Skeletal muscle satellite cell (primary cell): ENCODE measurements at regions not wholly inside any gene's neighbourhood (a gene's known extent, or its start where the extent isn't known, plus 50 kb on each side); places are given as distances from the start of the nearest gene placed in this dataset.

Source experiments
- H3K27me3 ChIP-seq: 2 replicates; pipeline ENCODE4 v1.7.0; 2013; ENCODE audit warnings: low read length; ENCODE audit not compliant: control insufficient read depth, insufficient read depth
- H3K36me3 ChIP-seq: 2 replicates; pipeline ENCODE4 v1.7.0; 2013; ENCODE audit warnings: mild to moderate bottlenecking, control low read depth, low read length; ENCODE audit not compliant: insufficient read depth
- H3K4me1 ChIP-seq: 2 replicates; pipeline ENCODE4 v1.7.0; 2013; ENCODE audit warnings: low read length; ENCODE audit not compliant: control insufficient read depth, insufficient read depth
- H3K4me2 ChIP-seq: 2 replicates; pipeline ENCODE4 v1.7.0; 2013; ENCODE audit warnings: mild to moderate bottlenecking, low read length
- H3K4me3 ChIP-seq: 2 replicates; pipeline ENCODE4 v1.7.0; 2013; ENCODE audit warnings: low read length
- H3K9ac ChIP-seq: 2 replicates; pipeline ENCODE4 v1.7.0; 2013; ENCODE audit warnings: mild to moderate bottlenecking, low read depth, low read length, moderate library complexity
- H3K9me3 ChIP-seq: replicated peaks from 2 replicates; pipeline ENCODE4 v1.7.0; 2013; ENCODE audit warnings: mild to moderate bottlenecking, control low read depth, low read length

DNA sequence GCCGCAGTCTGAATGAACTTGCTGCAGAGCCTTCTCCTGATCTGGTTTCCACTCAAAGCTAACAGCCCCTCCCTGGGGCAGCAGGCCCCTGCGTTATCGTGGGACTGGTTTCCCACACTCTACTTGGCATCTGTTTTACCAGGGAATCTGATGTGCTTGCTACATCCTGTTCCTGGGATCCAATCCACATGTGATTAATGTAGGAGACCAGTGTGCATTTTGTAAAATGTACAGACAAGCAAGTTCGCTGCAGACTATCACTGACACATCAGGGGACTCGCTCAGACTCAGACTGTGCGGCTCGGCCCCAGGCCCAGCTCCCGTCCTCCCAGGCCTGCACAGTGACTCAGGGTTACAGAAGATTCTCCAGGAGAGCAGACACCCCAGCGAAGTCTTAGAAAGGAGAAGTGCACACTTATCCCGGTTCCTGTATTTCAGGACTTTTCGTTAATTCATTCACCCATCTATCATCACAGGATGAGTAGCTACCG lies 340.1 kb downstream of the MATN1 start:
- Histone ChIP-seq H3K4me3 (no peak overlapping the region), H3K9me3 (no peaks in the 10 kb centered on the region), H3K36me3 (no peaks in the 10 kb centered on the region), H3K9ac (no peak overlapping the region), H3K27me3 (no peaks in the 10 kb centered on the region), H3K4me2 (no peak overlapping the region), H3K4me1 (peaks cover 12% of the 10 kb centered on the region)

- Histone ChIP-seq H3K4me3 (no peak overlapping the region), H3K36me3 (no peaks in the 10 kb centered on the region), H3K27me3 (no peaks in the 10 kb centered on the region), H3K9me3 (no peaks in the 10 kb centered on the region), H3K9ac (no peak overlapping the region), H3K4me2 (no peak overlapping the region), H3K4me1 (peaks cover 16% of the 10 kb centered on the region)
Measured at GRCh38 chr1:30382496-30382895, 340.9 kb downstream of the MATN1 start.

- H3K9me3 ChIP-seq, result no peaks in the 10 kb centered on the region
- no peaks in the 10 kb centered on the region for H3K27me3 ChIP-seq
- no peak overlapping the region for H3K4me2 ChIP-seq
- H3K4me3 ChIP-seq, result no peak overlapping the region
- peaks cover 16% of the 10 kb centered on the region for H3K4me1 ChIP-seq
- H3K9ac ChIP-seq, result no peak overlapping the region
- H3K36me3 ChIP-seq, result no peaks in the 10 kb centered on the region
Measured at GRCh38 chr1:30381671-30382365, 341.6 kb downstream of the MATN1 start.

DNA sequence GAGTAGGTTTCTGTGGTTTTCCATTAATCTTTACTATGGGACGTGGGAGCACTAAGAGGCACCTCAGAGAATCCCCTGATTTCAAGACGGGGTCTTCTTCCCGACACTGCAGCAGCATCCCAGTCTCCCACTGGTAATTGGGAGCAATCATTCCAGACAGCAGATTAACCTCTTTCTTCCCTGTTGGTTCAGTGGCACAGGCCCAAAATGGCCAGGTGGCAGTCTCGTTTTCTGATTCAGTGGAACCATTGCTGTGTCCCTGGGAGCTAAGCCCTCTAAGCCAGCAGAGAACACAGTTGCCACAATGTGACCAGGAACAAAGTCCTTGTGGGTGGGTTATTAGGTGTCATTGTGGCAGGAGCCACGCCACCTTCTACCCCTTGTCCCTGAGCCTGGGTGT lies 342.1 kb downstream of the MATN1 start:
- no peaks in the 10 kb centered on the region for H3K27me3 ChIP-seq
- H3K4me2 ChIP-seq, result no peak overlapping the region
- no peak overlapping the region for H3K4me3 ChIP-seq
- H3K9ac ChIP-seq, result no peak overlapping the region
- H3K36me3 ChIP-seq, result no peaks in the 10 kb centered on the region
- H3K9me3 ChIP-seq, result no peaks in the 10 kb centered on the region
- H3K4me1 ChIP-seq, result peaks cover 16% of the 10 kb centered on the region

DNA sequence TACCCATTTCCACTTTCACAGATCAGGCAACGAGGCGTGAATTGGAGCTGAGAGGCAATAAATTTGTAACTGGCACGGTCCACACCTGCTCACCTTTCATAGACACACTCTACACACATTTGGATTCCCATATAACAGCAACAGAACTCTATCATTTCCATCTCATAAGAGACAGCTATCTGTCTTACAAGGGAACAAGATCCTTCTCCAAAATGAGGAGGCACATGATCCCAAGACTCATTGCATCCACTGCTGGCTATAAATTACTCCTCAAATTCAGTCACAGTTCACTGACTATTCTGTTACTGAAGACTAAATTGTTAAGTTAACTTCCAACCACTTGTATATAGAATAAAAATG lies 342.8 kb downstream of the MATN1 start:
- Histone ChIP-seq H3K4me2 (no peak overlapping the region), H3K27me3 (no peaks in the 10 kb centered on the region), H3K4me3 (no peak overlapping the region), H3K36me3 (no peaks in the 10 kb centered on the region), H3K9me3 (no peaks in the 10 kb centered on the region), H3K9ac (no peak overlapping the region), H3K4me1 (peaks cover 16% of the 10 kb centered on the region)

- Histone ChIP-seq H3K9me3 (no peaks in the 10 kb centered on the region), H3K4me2 (no peak overlapping the region), H3K9ac (no peak overlapping the region), H3K27me3 (no peaks in the 10 kb centered on the region), H3K4me1 (peaks cover 16% of the 10 kb centered on the region), H3K36me3 (no peaks in the 10 kb centered on the region), H3K4me3 (no peak overlapping the region)
Measured at GRCh38 chr1:30379684-30380624, 343.4 kb downstream of the MATN1 start.

DNA sequence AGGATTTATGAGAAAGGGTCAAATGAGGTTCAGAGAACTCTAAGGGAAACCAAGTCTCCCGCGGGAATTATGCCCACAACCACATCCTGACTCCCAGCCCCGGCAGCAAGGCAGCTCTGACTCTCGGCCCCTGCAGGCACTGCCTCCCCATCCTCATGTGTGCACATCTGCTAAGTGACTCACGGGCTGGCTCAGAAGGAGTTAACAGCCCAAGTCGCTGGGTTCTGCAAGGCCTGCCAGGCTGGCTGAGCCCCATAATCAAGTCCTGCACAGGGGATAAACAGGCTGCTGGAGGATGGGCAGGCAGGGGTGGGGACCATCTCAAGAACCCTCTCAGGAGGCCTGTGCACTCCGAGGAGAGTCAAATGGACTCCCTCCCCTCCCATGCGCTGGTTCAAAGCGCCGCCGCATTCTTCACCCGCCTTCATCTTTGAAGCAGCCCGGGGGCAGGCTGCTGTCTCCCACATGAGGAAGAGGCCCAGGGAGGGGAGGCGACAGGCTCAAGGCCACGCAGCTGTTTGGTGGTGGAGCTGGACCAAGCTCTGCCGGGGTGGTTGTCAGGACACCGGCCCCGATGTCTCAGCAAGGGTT lies 344.3 kb downstream of the MATN1 start:
- peak overlapping the region; percentile 45 for H3K4me2 ChIP-seq
- no peaks in the 10 kb centered on the region for H3K27me3 ChIP-seq
- H3K9me3 ChIP-seq, result no peaks in the 10 kb centered on the region
- no peak overlapping the region for H3K4me3 ChIP-seq
- no peaks in the 10 kb centered on the region for H3K36me3 ChIP-seq
- H3K4me1 ChIP-seq, result peaks cover 16% of the 10 kb centered on the region
- no peak overlapping the region for H3K9ac ChIP-seq

DNA sequence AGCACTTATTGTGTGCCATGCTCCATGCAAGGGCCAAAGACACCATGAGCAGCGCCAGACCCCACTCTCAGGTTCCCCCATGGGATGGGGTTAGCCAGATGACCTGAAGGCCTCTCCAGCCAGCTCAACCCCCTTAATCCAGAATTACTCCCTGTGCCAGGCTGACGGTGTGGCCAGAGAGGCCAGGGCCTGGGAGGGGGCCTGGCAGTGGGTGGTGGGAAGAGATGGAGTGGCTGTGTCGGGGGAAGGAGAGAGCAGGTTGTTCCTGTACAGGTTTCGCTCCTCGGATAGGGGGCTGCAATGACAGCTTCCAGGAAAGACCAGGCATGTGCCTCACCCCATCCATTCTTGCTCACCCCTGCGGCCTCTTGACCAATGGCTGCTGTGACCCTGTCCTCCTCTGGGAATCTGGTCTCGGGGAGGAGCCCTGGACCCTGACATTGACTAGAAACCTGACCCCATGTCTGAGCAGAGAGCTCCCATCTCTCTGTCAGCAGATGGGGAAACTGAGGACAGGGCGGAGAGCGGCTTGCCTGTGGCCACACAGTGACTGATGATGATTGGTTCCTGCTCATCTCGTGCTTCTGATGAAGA lies 345.3 kb downstream of the MATN1 start:
- H3K9ac ChIP-seq, result no peak overlapping the region
- no peaks in the 10 kb centered on the region for H3K27me3 ChIP-seq
- no peak overlapping the region for H3K4me3 ChIP-seq
- H3K4me2 ChIP-seq, result no peak overlapping the region
- peaks cover 16% of the 10 kb centered on the region for H3K4me1 ChIP-seq
- no peaks in the 10 kb centered on the region for H3K36me3 ChIP-seq
- H3K9me3 ChIP-seq, result no peaks in the 10 kb centered on the region

DNA sequence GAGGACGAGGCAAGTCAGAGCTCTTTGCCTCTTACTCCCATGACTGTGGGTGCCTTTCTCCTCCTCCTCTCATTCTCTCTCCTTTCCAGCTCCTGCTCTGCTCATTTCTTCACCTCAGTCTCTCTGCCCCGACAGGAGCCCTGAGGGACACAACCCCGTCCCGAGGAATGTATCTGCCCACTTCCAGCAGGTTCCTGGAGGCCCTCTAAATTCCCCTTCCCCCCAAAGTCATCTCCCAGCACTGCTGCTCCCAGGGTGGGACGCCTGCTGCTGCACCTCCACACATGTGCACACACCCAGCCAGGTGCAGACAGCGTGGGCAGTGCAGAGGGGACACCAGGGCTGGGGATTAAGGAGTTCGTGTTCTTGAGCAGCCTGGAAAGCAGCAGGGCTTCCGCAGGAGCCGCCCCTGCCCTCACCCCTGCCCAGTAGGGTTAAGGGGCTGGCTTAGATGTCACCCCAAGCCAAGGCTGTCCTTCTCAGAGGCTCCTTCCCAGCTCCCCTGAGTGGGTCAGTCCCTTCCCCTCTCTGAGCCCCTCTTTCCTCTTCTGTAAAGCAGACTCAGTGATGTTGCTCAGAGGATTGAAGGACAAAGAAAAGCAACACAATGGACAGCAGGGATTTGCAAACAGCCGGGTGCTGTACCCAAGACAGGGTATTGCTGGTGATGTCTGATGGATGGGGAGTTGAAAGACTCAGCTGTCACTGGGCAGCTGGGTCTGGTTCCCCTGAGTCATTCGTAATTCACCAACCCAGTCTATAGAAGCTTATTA lies 346.0 kb downstream of the MATN1 start:
- H3K4me3 ChIP-seq, result no peak overlapping the region
- H3K4me1 ChIP-seq, result peaks cover 16% of the 10 kb centered on the region
- H3K9ac ChIP-seq, result no peak overlapping the region
- no peaks in the 10 kb centered on the region for H3K36me3 ChIP-seq
- no peaks in the 10 kb centered on the region for H3K27me3 ChIP-seq
- H3K9me3 ChIP-seq, result no peaks in the 10 kb centered on the region
- H3K4me2 ChIP-seq, result no peak overlapping the region

GRCh38 chr1:30376054-30376697 lies 347.2 kb downstream of the MATN1 start:
- H3K4me2 ChIP-seq, result no peak overlapping the region
- no peaks in the 10 kb centered on the region for H3K27me3 ChIP-seq
- H3K4me3 ChIP-seq, result no peak overlapping the region
- no peak overlapping the region for H3K9ac ChIP-seq
- no peaks in the 10 kb centered on the region for H3K9me3 ChIP-seq
- no peaks in the 10 kb centered on the region for H3K36me3 ChIP-seq
- H3K4me1 ChIP-seq, result peaks cover 16% of the 10 kb centered on the region
